Ishikawa (cell line): ENCODE measurements at regions not wholly inside any gene's neighbourhood (a gene's known extent, or its start where the extent isn't known, plus 50 kb on each side); places are given as distances from the start of the nearest gene placed in this dataset.

Experiments
- CEBPB ChIP-seq: IDR thresholded peaks from 2 replicates; pipeline ENCODE4 v1.6.1; 2012
- CREB1 ChIP-seq: IDR thresholded peaks from 2 replicates; pipeline ENCODE4 v1.6.1; 2012; ENCODE audit warnings: low read depth
- EGR1 ChIP-seq: IDR thresholded peaks from 2 replicates; pipeline ENCODE4 v1.6.1; 2012
- EP300 ChIP-seq: IDR thresholded peaks from 2 replicates; pipeline ENCODE4 v1.6.1; 2012; ENCODE audit warnings: borderline replicate concordance
- FOXM1 ChIP-seq: IDR thresholded peaks from 2 replicates; pipeline ENCODE4 v1.6.1; 2012; ENCODE audit warnings: low read depth, borderline replicate concordance
- NFIC ChIP-seq: IDR thresholded peaks from 2 replicates; pipeline ENCODE4 v1.6.1; 2012
- RAD21 ChIP-seq: IDR thresholded peaks from 2 replicates; pipeline ENCODE4 v1.6.1; 2012; ENCODE audit warnings: low read depth
- TAF1 ChIP-seq: IDR thresholded peaks from 2 replicates; pipeline ENCODE4 v1.6.1; 2012; ENCODE audit warnings: low read depth, mild to moderate bottlenecking
- TCF12 ChIP-seq: IDR thresholded peaks from 2 replicates; pipeline ENCODE4 v1.6.1; 2012; ENCODE audit warnings: low read depth
- TEAD4 ChIP-seq: IDR thresholded peaks from 2 replicates; pipeline ENCODE4 v1.6.1; 2012
- YY1 ChIP-seq: IDR thresholded peaks from 2 replicates; pipeline ENCODE4 v1.6.1; 2012; ENCODE audit warnings: low read depth
- ZBTB7A ChIP-seq: IDR thresholded peaks from 2 replicates; pipeline ENCODE4 v1.6.1; 2012; ENCODE audit warnings: low read depth
- TF ChIP-seq, protein P1 (sequence below): IDR thresholded peaks from 2 replicates; pipeline ENCODE4 v1.6.1; 2012
- TF ChIP-seq, protein P2 (sequence below): IDR thresholded peaks from 2 replicates; pipeline ENCODE4 v1.6.1; 2012
- TF ChIP-seq, protein P3 (sequence below): IDR thresholded peaks from 2 replicates; pipeline ENCODE4 v1.6.1; 2012; ENCODE audit warnings: low read depth, mild to moderate bottlenecking

DNA sequence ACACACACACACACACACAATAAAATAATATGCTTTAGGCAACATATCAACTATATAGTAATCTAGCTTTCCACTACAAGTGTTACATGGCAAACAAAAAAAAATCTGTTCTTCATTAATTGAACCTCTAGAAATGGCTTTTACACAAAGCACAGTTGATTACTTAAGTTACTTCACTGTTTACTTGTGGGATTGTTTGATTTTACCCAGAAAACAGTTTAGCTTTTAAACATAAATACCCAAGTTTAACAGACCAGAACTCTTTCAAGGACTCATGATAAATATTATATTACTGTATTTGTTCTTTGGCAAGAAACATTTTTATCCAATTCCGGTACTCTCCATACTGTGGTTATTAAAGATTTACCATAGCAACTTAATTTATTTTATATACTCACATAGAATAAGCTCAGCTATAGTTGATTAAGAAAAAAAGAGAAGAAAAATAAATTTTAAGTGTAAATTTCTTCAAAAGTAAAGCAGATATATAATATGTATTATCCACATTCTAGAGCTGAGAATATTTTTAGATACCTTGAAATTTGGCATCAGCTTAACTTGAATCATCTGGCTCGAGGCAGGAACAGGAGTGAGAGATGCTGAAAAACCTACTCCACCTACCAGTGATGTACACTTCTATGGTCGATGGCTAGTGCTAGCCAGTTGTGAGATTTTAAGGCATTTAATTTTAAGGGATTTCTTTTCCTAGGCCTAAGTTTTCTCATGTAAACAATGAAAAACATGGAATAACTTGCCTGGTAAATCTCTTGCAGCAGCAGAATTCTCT lies 126.0 kb downstream of the BTG1 start:
- TF ChIP-seq, protein P1, sequence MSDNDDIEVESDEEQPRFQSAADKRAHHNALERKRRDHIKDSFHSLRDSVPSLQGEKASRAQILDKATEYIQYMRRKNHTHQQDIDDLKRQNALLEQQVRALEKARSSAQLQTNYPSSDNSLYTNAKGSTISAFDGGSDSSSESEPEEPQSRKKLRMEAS = no peak
- TF ChIP-seq, protein P2, sequence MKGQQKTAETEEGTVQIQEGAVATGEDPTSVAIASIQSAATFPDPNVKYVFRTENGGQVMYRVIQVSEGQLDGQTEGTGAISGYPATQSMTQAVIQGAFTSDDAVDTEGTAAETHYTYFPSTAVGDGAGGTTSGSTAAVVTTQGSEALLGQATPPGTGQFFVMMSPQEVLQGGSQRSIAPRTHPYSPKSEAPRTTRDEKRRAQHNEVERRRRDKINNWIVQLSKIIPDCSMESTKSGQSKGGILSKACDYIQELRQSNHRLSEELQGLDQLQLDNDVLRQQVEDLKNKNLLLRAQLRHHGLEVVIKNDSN = no peak
- no peak for TF ChIP-seq TAF1

GRCh38 chr12:92012691-92013090 lies 133.0 kb downstream of the BTG1 start:
- TF ChIP-seq TEAD4 = no peak
- no peak for TF ChIP-seq RAD21
- no peak for TF ChIP-seq CEBPB
- no peak for TF ChIP-seq EP300
- no peak for TF ChIP-seq EGR1
- TF ChIP-seq CREB1 = no peak
- no peak for TF ChIP-seq TAF1
- TF ChIP-seq, protein P2 = no peak
- TF ChIP-seq, protein P3, sequence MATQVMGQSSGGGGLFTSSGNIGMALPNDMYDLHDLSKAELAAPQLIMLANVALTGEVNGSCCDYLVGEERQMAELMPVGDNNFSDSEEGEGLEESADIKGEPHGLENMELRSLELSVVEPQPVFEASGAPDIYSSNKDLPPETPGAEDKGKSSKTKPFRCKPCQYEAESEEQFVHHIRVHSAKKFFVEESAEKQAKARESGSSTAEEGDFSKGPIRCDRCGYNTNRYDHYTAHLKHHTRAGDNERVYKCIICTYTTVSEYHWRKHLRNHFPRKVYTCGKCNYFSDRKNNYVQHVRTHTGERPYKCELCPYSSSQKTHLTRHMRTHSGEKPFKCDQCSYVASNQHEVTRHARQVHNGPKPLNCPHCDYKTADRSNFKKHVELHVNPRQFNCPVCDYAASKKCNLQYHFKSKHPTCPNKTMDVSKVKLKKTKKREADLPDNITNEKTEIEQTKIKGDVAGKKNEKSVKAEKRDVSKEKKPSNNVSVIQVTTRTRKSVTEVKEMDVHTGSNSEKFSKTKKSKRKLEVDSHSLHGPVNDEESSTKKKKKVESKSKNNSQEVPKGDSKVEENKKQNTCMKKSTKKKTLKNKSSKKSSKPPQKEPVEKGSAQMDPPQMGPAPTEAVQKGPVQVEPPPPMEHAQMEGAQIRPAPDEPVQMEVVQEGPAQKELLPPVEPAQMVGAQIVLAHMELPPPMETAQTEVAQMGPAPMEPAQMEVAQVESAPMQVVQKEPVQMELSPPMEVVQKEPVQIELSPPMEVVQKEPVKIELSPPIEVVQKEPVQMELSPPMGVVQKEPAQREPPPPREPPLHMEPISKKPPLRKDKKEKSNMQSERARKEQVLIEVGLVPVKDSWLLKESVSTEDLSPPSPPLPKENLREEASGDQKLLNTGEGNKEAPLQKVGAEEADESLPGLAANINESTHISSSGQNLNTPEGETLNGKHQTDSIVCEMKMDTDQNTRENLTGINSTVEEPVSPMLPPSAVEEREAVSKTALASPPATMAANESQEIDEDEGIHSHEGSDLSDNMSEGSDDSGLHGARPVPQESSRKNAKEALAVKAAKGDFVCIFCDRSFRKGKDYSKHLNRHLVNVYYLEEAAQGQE = no peak
- TF ChIP-seq TCF12 = no peak
- TF ChIP-seq FOXM1 = no peak
- TF ChIP-seq, protein P1 = no peak

- TF ChIP-seq NFIC (no peak), TCF12 (no peak), TEAD4 (no peak), FOXM1 (no peak), YY1 (no peak), ZBTB7A (no peak), EGR1 (no peak), EP300 (no peak), RAD21 (no peak), CEBPB (no peak), TAF1 (no peak), CREB1 (no peak)
- TF ChIP-seq, protein P1 = no peak
- TF ChIP-seq, protein P2 = no peak
- TF ChIP-seq, protein P3 = no peak
Observed at GRCh38 chr12:92010853-92011701, 134.6 kb downstream of the BTG1 start.

- TF ChIP-seq TAF1 (no peak), EP300 (no peak), TCF12 (no peak), FOXM1 (no peak), CREB1 (no peak), RAD21 (no peak), CEBPB (no peak), NFIC (no peak), YY1 (no peak)
- TF ChIP-seq, protein P1 = no peak
- TF ChIP-seq, protein P2 = no peak
Observed at GRCh38 chr12:92010368-92010767, 135.3 kb downstream of the BTG1 start.
